Raji (cell line): ENCODE measurements at regions not wholly inside any gene's neighbourhood (a gene's known extent, or its start where the extent isn't known, plus 50 kb on each side); places are given as distances from the start of the nearest gene placed in this dataset.

Experiments
- POLR2A ChIP-seq: IDR thresholded peaks from 2 replicates; pipeline ENCODE4 v1.6.1; 2011; ENCODE audit warnings: low read depth, low read length, control low read depth; ENCODE audit not compliant: insufficient read depth

- TF ChIP-seq POLR2A = no peak
These were observed 319.8 kb downstream of the LMO4 start for GRCh38 chr1:87648323-87649119.

DNA sequence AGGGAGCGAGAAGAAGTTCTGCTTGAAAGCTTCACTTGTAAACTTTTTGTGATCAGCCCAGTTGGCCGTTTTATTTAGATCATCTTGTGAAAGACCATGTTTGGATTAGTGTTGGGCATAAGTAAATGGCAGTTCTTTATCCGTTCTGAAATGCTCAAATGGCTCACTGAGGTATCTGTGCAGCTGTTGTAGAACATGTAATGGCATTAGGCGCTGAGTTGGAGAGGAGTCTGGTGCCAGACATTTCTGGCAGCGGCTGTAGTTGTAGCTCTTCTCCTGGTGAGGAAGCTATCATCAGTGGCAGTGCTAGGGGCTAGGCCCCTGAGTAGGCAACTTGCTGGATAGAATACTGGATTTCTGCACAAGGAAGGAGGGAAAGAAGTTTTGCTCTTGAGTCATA lies 321.6 kb downstream of the LMO4 start:
- TF ChIP-seq POLR2A = no peak

- TF ChIP-seq POLR2A = no peak
These were observed 323.5 kb downstream of the LMO4 start for GRCh38 chr1:87652176-87652575.

DNA sequence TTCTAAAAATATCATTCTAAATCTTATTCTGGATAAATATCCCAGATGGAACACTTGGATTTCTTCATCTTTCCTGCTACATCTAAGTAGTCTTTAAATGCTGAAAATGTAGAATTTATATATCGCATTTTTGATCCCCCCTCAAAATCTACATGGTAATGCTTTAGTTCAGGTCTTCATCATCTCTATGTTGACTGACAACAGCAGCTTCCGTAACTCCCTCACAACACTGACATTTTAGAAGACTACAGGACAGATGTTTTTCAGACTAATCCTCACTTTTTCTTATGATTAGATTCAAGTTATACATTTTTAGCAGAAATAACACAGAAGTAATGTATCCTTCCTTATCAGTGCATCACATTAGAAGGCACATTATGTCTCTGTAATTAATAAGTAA lies 336.5 kb downstream of the LMO4 start:
- no peak for TF ChIP-seq POLR2A

DNA sequence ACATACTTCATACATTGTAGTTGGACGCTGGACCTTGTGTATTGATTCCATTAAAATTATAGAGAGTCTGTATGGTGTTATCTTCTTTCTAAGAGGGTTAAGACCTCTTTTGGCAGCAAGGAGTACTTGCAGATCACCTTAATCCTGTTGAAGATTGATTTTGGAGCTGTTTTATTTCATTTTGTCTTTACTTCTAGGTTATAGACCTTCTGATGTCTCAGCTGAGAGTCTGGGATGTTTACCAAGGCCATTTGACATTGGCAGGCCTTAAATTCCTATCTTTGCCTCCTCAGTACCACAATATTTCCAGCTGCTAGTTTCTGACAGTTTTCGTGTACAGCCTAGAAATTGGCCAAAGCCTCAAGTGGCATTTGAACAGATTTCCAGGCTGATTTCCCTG lies 338.0 kb downstream of the LMO4 start:
- TF ChIP-seq POLR2A = no peak

GRCh38 chr1:87669674-87670073 lies 341.0 kb downstream of the LMO4 start:
- TF ChIP-seq POLR2A = no peak

DNA sequence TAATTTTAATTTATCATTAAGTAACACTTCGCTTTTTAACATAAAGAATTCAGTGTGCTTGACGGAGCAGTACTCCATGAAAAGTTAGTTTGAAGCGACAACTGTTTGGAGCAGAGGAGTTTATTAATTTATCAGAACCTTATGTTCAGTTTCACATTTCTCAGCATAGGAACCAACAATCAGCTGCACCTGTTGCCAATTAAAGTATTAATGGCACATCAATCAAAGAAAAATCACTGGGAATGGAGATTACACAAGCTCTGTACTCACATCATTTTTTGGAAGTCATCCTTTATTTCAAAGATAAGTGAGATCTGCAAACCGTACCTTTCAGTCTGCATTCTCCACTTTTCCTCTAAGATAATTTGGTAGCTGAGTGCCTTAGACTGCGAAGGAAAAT lies 344.6 kb downstream of the LMO4 start:
- no peak for TF ChIP-seq POLR2A

GRCh38 chr1:87673748-87674147 lies 345.1 kb downstream of the LMO4 start:
- no peak for TF ChIP-seq POLR2A

GRCh38 chr1:87674791-87675190 lies 346.1 kb downstream of the LMO4 start:
- no peak for TF ChIP-seq POLR2A

- no peak for TF ChIP-seq POLR2A
These were observed 349.6 kb downstream of the LMO4 start for GRCh38 chr1:87678266-87678665.

GRCh38 chr1:87682565-87682964 lies 353.9 kb downstream of the LMO4 start:
- TF ChIP-seq POLR2A = no peak

DNA sequence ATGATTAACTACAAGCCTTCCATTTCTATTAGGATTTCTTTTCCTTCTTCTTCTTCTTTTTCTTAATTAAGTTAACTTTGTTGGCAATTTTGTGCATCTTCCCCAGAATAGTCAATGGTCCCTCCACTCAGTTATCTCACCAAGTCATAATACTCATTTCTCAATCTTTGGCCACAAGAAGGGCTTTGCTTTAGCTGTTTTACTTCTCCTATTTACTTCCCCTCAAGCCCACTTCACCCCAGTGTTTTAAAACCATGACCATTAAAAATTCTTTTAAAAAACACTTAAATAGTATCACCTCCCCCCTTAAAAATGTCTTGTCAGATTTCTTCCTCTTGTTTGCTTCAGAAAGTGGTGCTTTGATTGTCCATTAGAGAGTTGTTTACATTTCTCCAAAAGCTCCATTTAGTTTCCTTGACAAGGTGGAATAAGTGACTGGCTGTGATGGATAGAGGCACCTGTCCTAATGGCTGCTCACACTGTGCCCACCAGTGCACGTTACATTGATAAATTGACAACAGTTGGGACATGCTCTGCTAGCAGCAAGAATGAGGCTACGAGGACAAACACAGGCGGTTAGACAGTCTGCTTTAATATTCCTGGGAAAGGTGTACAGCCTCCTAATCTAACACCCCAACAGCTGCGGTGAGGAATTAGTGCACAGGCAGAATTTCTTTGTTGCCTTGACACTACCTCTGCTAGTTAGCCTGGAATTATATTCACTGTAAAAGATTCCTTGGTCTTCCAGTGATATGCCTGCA lies 354.7 kb downstream of the LMO4 start:
- TF ChIP-seq POLR2A = no peak

DNA sequence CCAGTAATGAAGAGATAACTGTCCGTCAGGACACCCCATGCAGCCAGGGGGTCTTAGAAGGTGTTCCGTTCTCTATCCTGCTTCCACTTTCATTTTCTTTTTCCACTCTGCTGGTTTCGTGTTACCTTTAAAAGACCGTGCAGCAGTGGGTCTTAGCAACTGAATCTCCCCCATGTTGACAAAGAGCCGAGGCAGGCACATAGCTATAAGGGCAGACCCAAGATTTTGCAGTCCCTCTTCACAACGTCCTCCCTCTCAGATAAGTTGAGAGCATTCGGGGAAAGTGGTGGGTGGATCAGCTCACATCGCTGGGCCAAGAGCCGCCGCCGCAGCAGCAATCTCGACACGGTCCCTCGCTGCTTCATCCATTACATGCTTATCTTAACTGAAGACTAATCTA lies 355.5 kb downstream of the LMO4 start:
- TF ChIP-seq POLR2A = no peak

DNA sequence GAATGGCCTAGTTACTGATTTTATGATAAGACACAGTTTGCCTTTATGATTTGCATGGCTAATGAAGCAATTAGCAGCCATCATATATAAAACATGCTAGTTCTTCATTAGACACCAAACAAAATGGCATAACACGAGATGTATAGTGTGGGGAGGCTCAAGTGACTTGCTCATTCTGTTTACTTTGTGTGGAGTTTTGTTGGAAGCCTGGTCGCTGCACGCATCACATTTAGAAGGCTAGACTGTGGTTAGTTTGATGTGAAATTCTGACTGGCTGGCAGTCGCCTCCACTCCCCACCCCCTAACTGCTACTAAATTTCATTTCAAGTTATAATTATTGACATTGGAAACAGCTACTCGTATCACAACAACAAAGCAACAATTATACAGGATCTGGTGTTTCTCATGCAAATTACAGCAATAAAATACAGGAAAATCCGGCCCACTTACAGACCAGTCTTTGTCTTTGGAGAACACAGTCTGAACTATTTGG lies 356.1 kb downstream of the LMO4 start:
- TF ChIP-seq POLR2A = no peak

GRCh38 chr1:87685311-87686135 lies 356.8 kb downstream of the LMO4 start:
- TF ChIP-seq POLR2A = no peak
